A673 (cell line): ENCODE measurements at regions not wholly inside any gene's neighbourhood (a gene's known extent, or its start where the extent isn't known, plus 50 kb on each side); places are given as distances from the start of the nearest gene placed in this dataset.

Experiments used
- BruUV-seq: library from RNA; stranded (reverse); fragments of 400-500 nt; replicated peaks from 2 replicates; lab custom pipeline; 2021; lab: Mats Ljungman, UMichigan
- CTCF ChIA-PET: fragments of 300-600 bp; sonication (Branson Sonifier 250); formaldehyde crosslinking; loops from one replicate; lab custom pipeline; 2022; ENCODE audit warnings: antibody characterized with exemption; lab: Charles Lee
- POLR2A ChIA-PET: fragments of 300-600 bp; sonication (Branson Sonifier 250); formaldehyde crosslinking; loops from one replicate; lab custom pipeline; 2022; ENCODE audit warnings: antibody characterized with exemption; ENCODE audit not compliant: low non-redundant PET; lab: Charles Lee
- DNase-seq: peaks from one replicate; pipeline ENCODE4 v3.0.0-alpha.2; 2015; ENCODE audit warnings: low spot score
- H3K27ac ChIP-seq: fragments of 200-600 bp; sonication (generic); 2 replicates; pipeline ENCODE4 v1.5.1; 2016; ENCODE audit warnings: mixed run types, low read depth, mild to moderate bottlenecking, mixed read lengths, antibody characterized with exemption, low read length; ENCODE audit not compliant: poor library complexity, severe bottlenecking
- H3K27me3 ChIP-seq: fragments of 200-600 bp; sonication (generic); replicated peaks from 2 replicates; pipeline ENCODE4 v1.6.1; 2017; ENCODE audit warnings: mixed run types, low read depth, mild to moderate bottlenecking, mixed read lengths, antibody characterized with exemption, low read length; ENCODE audit not compliant: insufficient read depth, poor library complexity
- H3K36me3 ChIP-seq: fragments of 200-600 bp; sonication (generic); 2 replicates; pipeline ENCODE4 v1.6.1; 2016; ENCODE audit warnings: mixed run types, mild to moderate bottlenecking, mixed read lengths, antibody characterized with exemption, low read length; ENCODE audit not compliant: insufficient read depth, poor library complexity, severe bottlenecking
- H3K4me1 ChIP-seq: fragments of 200-600 bp; sonication (generic); 2 replicates; pipeline ENCODE4 v1.6.1; 2017; ENCODE audit warnings: mixed run types, mild to moderate bottlenecking, mixed read lengths, antibody characterized with exemption, low read length; ENCODE audit not compliant: insufficient read depth, poor library complexity, severe bottlenecking
- H3K4me3 ChIP-seq: fragments of 200-600 bp; sonication (generic); 2 replicates; pipeline ENCODE4 v1.5.1; 2016; ENCODE audit warnings: low read depth, mixed run types, mild to moderate bottlenecking, mixed read lengths, low read length; ENCODE audit not compliant: poor library complexity, severe bottlenecking
- H3K9me3 ChIP-seq: fragments of 200-600 bp; sonication (generic); 2 replicates; pipeline ENCODE4 v1.6.1; 2016; ENCODE audit warnings: mixed run types, low read depth, mild to moderate bottlenecking, mixed read lengths, antibody characterized with exemption, low read length; ENCODE audit not compliant: poor library complexity, severe bottlenecking
- EZH2 ChIP-seq: fragments of 200-600 bp; sonication (generic); IDR thresholded peaks from 2 replicates; pipeline ENCODE4 v1.6.1; 2017; ENCODE audit warnings: borderline replicate concordance, low read depth, mild to moderate bottlenecking, mixed read lengths, antibody characterized with exemption, low read length; ENCODE audit not compliant: poor library complexity, severe bottlenecking
- intact Hi-C: fragments of 100-400 bp; cut with micrococcal nuclease; formaldehyde crosslinking; loops from one replicate; pipeline ENCODE4 v1.10.0; 2022; ENCODE audit not compliant: unreplicated experiment
- TF ChIP-seq, protein P1 (sequence below): fragments of 300-800, 200-600 bp; sonication (generic); conservative IDR thresholded peaks from 2 replicates; pipeline ENCODE4 v1.5.1; 2017; ENCODE audit warnings: low read depth, mild to moderate bottlenecking, antibody characterized with exemption, low read length, moderate library complexity, mixed read lengths

DNA sequence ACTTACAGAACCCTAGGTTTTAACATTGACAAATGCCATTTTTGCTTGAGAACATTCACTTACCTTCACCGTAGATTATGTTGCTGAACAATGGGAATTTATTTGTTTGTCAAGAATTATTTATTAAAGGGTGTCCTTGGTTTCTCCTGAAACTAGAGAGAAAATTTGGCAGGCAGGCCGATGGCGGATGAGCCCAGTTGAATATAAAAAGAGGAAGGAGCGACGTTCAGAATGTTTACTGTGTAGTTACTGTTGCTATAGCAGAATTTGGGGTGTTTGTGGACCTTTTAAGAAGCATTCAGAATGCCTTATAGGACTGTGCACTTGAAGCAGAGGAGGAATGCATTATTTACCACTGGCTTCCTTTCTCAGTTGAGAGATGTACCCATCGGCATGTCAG is 268.2 kb downstream of the CDH10 start:
- POLR2A ChIA-PET, result no interaction called here
- Histone ChIP-seq H3K4me1 (no peaks in the 10 kb centered on the region), H3K4me3 (no peak overlapping the region), H3K27me3 (no peaks in the 10 kb centered on the region), H3K9me3 (no peaks in the 10 kb centered on the region), H3K27ac (no peak overlapping the region), H3K36me3 (no peaks in the 10 kb centered on the region)
- no TSS peak for BruUV-seq
- intact Hi-C loops, result no loop called here
- TF ChIP-seq, protein P1, sequence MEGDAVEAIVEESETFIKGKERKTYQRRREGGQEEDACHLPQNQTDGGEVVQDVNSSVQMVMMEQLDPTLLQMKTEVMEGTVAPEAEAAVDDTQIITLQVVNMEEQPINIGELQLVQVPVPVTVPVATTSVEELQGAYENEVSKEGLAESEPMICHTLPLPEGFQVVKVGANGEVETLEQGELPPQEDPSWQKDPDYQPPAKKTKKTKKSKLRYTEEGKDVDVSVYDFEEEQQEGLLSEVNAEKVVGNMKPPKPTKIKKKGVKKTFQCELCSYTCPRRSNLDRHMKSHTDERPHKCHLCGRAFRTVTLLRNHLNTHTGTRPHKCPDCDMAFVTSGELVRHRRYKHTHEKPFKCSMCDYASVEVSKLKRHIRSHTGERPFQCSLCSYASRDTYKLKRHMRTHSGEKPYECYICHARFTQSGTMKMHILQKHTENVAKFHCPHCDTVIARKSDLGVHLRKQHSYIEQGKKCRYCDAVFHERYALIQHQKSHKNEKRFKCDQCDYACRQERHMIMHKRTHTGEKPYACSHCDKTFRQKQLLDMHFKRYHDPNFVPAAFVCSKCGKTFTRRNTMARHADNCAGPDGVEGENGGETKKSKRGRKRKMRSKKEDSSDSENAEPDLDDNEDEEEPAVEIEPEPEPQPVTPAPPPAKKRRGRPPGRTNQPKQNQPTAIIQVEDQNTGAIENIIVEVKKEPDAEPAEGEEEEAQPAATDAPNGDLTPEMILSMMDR, result no peak
- TF ChIP-seq EZH2, result no peak
- DNase-seq, result no peak
- CTCF ChIA-PET, result no interaction called here

DNA sequence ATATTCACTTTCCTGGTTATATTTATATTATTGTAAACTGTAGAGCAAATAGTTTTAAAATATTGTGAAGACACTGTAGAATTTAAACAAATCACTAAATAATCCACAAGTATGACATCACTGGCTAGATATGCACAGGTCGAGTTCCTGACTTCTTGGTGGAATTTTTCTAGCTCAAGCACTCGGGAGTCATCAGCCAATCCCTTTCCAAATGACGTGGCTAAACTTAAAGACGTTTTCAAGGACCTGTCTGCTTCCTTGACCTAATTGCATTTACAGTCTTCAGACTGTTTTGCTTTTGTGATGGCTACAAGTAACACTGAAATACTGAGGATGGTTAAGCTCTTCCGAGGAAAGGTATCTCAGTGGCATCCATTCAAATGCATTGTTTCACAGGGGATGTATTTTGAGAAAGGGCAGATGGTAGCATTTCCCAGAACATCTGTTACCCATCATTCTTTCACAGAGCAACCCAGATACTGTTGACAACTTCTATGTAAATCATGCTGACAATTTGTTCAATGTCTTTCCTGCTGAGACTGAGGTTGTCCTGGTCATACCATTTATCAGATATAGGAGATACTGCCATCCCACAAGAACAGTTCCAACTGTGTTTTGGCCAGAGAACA is 262.8 kb downstream of the CDH10 start:
- intact Hi-C loops, result no loop called here
- no peak overlapping the region for H3K4me3 ChIP-seq
- H3K9me3 ChIP-seq, result no peaks in the 10 kb centered on the region
- no TSS peak for BruUV-seq
- H3K36me3 ChIP-seq, result no peaks in the 10 kb centered on the region
- ChIA-PET POLR2A (no interaction called here), CTCF (no interaction called here)
- no peak for DNase-seq
- no peaks in the 10 kb centered on the region for H3K4me1 ChIP-seq
- TF ChIP-seq EZH2, result no peak
- H3K27ac ChIP-seq, result no peak overlapping the region
- no peaks in the 10 kb centered on the region for H3K27me3 ChIP-seq

DNA sequence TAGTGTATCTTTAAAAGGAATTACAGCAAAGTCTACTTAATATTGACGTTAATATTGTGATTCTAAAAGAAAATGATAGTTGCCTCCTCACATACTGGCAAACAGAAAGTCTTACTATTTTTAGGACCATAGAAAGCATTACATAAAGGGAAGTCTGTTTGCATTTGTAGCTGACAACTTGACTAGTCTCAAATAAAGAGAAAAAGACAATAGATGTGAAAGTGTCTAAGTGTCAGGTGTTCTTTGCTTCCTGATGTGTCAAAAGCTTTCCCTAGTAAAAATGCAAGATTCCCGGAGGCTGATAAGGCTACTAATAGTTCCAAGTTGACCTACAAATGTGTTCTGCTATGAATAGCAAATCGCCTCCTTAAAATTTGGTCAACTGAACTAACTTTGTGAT is 259.7 kb downstream of the CDH10 start:
- CTCF ChIA-PET, result no interaction called here
- POLR2A ChIA-PET, result no interaction called here
- BruUV-seq, result no TSS peak

DNA sequence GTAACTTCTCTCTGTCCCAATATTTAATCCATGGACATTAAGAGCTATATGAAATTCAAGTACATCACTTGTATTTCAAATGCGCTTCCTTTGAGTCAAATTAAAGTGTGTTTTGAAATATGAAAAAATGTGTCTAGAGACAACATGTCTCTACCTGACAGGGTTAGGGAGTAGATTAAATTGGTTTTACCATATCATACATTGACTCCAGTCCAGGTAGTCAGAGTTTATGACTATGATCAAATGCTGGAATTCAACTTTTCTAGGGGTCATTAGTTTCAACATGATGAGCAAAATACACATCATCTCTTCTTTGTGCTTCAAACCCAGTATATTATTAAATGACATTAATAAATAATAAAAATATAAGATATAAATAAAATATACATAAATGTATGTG is 259.2 kb downstream of the CDH10 start:
- H3K9me3 ChIP-seq, result no peaks in the 10 kb centered on the region
- BruUV-seq, result no TSS peak
- H3K4me3 ChIP-seq, result no peak overlapping the region
- H3K27ac ChIP-seq, result no peak overlapping the region
- intact Hi-C loops, result no loop called here
- no peak for TF ChIP-seq EZH2
- TF ChIP-seq, protein P1, result no peak
- H3K36me3 ChIP-seq, result no peaks in the 10 kb centered on the region
- H3K27me3 ChIP-seq, result no peaks in the 10 kb centered on the region
- no peaks in the 10 kb centered on the region for H3K4me1 ChIP-seq
- no peak for DNase-seq
- POLR2A ChIA-PET, result no interaction called here
- CTCF ChIA-PET, result no interaction called here

More for the DNA sequence above, 259.7 kb downstream of the CDH10 start:
- intact Hi-C loops, result no loop called here
- no peak for DNase-seq
- no peak overlapping the region for H3K4me3 ChIP-seq
- no peaks in the 10 kb centered on the region for H3K27me3 ChIP-seq
- H3K27ac ChIP-seq, result no peak overlapping the region
- no peaks in the 10 kb centered on the region for H3K36me3 ChIP-seq
- H3K4me1 ChIP-seq, result no peaks in the 10 kb centered on the region
- no peaks in the 10 kb centered on the region for H3K9me3 ChIP-seq
- no peak for TF ChIP-seq EZH2
